ENCODE measurements at regions not wholly inside any gene's neighbourhood (a gene's known extent, or its start where the extent isn't known, plus 50 kb on each side); places are given as distances from the start of the nearest gene placed in this dataset.

GRCh38 chr6:156250593-156250992 is 526.6 kb upstream of the ARID1B start:
- WGBS, 3 donors: 77 to 84% (median 81%) methylated on average over 5 of the region's 5 CpGs
- Histone ChIP-seq H3K36me3 (no peaks in the 10 kb centered on the region), H3K4me3 (no peak overlapping the region), H3K4me1 (ENCODE audit: insufficient read depth) (no peaks in the 10 kb centered on the region), H3K9me3 (no peaks in the 10 kb centered on the region), H3K27ac (no peak overlapping the region), H3K27me3 (no peaks in the 10 kb centered on the region)
- intact Hi-C loops (cut with DNase I): no loop called here
- no peak for DNase-seq
- TF ChIP-seq EP300 (IDR thresholded peaks at IDR 0.05) (no peak), POLR2A (IDR thresholded peaks at IDR 0.05) (no peak), CTCF (IDR thresholded peaks at IDR 0.05) (no peak)

- intact Hi-C loops (cut with DNase I): no loop called here
- no peaks in the 10 kb centered on the region for H3K36me3 ChIP-seq
- DNase-seq: no peak
- no peak overlapping the region for H3K4me3 ChIP-seq
- no peaks in the 10 kb centered on the region for H3K27me3 ChIP-seq
- no peak for TF ChIP-seq EP300 (IDR thresholded peaks at IDR 0.05)
- 90 to 94% (median 91%) methylated on average over 3 of the region's 3 CpGs for WGBS, 3 donors
- H3K4me1 ChIP-seq (ENCODE audit: insufficient read depth): no peaks in the 10 kb centered on the region
- H3K9me3 ChIP-seq: no peaks in the 10 kb centered on the region
- no peak overlapping the region for H3K27ac ChIP-seq
Measured at GRCh38 chr6:156242206-156242605, 535.0 kb upstream of the ARID1B start.

GRCh38 chr6:156231026-156231765 is 546.0 kb upstream of the ARID1B start:
- no peak overlapping the region for H3K27ac ChIP-seq
- H3K4me3 ChIP-seq: no peak overlapping the region
- H3K9me3 ChIP-seq: no peaks in the 10 kb centered on the region
- DNase-seq: no peak
- intact Hi-C loops (cut with DNase I): no loop called here
- no peaks in the 10 kb centered on the region for H3K27me3 ChIP-seq
- H3K36me3 ChIP-seq: no peaks in the 10 kb centered on the region
- no peaks in the 10 kb centered on the region for H3K4me1 ChIP-seq (ENCODE audit: insufficient read depth)
- WGBS, 3 donors: 72 to 81% (median 79%) methylated on average over 10 of the region's 10 CpGs
- no peak for TF ChIP-seq EP300 (IDR thresholded peaks at IDR 0.05)
- no peak for TF ChIP-seq CTCF (IDR thresholded peaks at IDR 0.05)
- TF ChIP-seq POLR2A (IDR thresholded peaks at IDR 0.05): no peak

GRCh38 chr6:156219973-156220372 is 557.2 kb upstream of the ARID1B start:
- DNase-seq: no peak
- Histone ChIP-seq H3K27me3 (no peaks in the 10 kb centered on the region), H3K9me3 (no peaks in the 10 kb centered on the region), H3K4me1 (ENCODE audit: insufficient read depth) (no peaks in the 10 kb centered on the region), H3K27ac (no peak overlapping the region), H3K4me3 (no peak overlapping the region), H3K36me3 (no peaks in the 10 kb centered on the region)
- intact Hi-C loops (cut with DNase I): no loop called here
- TF ChIP-seq POLR2A (IDR thresholded peaks at IDR 0.05) (no peak), CTCF (IDR thresholded peaks at IDR 0.05) (no peak), EP300 (IDR thresholded peaks at IDR 0.05) (no peak)

- Histone ChIP-seq H3K4me3 (no peak overlapping the region), H3K4me1 (ENCODE audit: insufficient read depth) (no peaks in the 10 kb centered on the region), H3K9me3 (no peaks in the 10 kb centered on the region), H3K36me3 (no peaks in the 10 kb centered on the region), H3K27me3 (no peaks in the 10 kb centered on the region), H3K27ac (no peak overlapping the region)
- TF ChIP-seq EP300 (IDR thresholded peaks at IDR 0.05): no peak
- TF ChIP-seq POLR2A (IDR thresholded peaks at IDR 0.05): no peak
- no peak for TF ChIP-seq CTCF (IDR thresholded peaks at IDR 0.05)
- intact Hi-C loops (cut with DNase I): no loop called here
- no peak for DNase-seq
- WGBS, 3 donors: 68 to 90% (median 79%) methylated on average over 3 of the region's 3 CpGs
Measured at GRCh38 chr6:156205678-156206077, 571.5 kb upstream of the ARID1B start.
